GM12878 (cell line): ENCODE measurements at regions not wholly inside any gene's neighbourhood (a gene's known extent, or its start where the extent isn't known, plus 50 kb on each side); places are given as distances from the start of the nearest gene placed in this dataset.

ENCODE experiments used
- ATAC-seq: fragments of 200-7000 bp; cut with Tn5 transposase; 3 replicates; pipeline ENCODE4 v1.9.1; 2020; ENCODE audit warnings: mild to moderate bottlenecking, moderate library complexity
- BruUV-seq: library from RNA; stranded (reverse); fragments of 400-500 nt; replicated peaks from 2 replicates; lab custom pipeline; 2021; lab: Mats Ljungman, UMichigan
- CTCF ChIA-PET: fragments of 300-600 bp; sonication (Branson Sonifier 250); formaldehyde crosslinking; extraction: SDS; loops from one replicate; lab custom pipeline; 2021; ENCODE audit warnings: inconsistent platforms; lab: Yijun Ruan, JAX
- POLR2A ChIA-PET: fragments of 350-600 bp; formaldehyde crosslinking; extraction: SDS; loops from one replicate; lab custom pipeline; 2021; ENCODE audit warnings: inconsistent platforms; lab: Charles Lee
- RAD21 ChIA-PET: fragments of 300-600 bp; sonication (Branson Sonifier 250); formaldehyde crosslinking; loops from one replicate; lab custom pipeline; 2023; ENCODE audit warnings: antibody characterized with exemption; ENCODE audit not compliant: unreplicated experiment; lab: Charles Lee
- SMC1A ChIA-PET: fragments of 300-600 bp; sonication (Branson Sonifier 250); formaldehyde crosslinking; loops from one replicate; lab custom pipeline; 2023; ENCODE audit not compliant: unreplicated experiment, uncharacterized antibody; lab: Charles Lee
- DNase-seq: peaks from one replicate; pipeline ENCODE4 v3.0.0-alpha.2; 2011; ENCODE audit warnings: low read depth, low spot score
- FAIRE-seq: peaks from 3 replicates; lab custom pipeline; 2011; peaks lifted over from hg19 to GRCh38; lab: Jason Lieb, UNC
- H2AFZ ChIP-seq: 2 replicates; pipeline ENCODE4 v1.6.0; 2011; ENCODE audit warnings: low read depth, low read length, control low read depth; ENCODE audit not compliant: control insufficient read depth
- H3K27ac ChIP-seq: 2 replicates; pipeline ENCODE4 v1.5.1; 2011; ENCODE audit warnings: control low read depth; ENCODE audit not compliant: control insufficient read depth, insufficient read depth
- H3K27me3 ChIP-seq, 2 experiments: replicated peaks in 1 of 2; 2 replicates each; pipeline versions ENCODE4 v1.6.0 to v1.6.1; 2011; ENCODE audit warnings: low read length in 1 of 2; ENCODE audit not compliant: control insufficient read depth in 2 of 2, insufficient read depth in 2 of 2
- H3K36me3 ChIP-seq, 2 experiments: 2 replicates each; pipeline ENCODE4 v1.5.1; 2011; ENCODE audit warnings: low read length in 1 of 2; ENCODE audit not compliant: control insufficient read depth in 2 of 2, insufficient read depth in 2 of 2
- H3K4me1 ChIP-seq: 2 replicates; pipeline ENCODE4 v1.6.1; 2011; ENCODE audit warnings: mild to moderate bottlenecking, low read length, moderate library complexity, mixed read lengths; ENCODE audit not compliant: control insufficient read depth, insufficient read depth
- H3K4me2 ChIP-seq: 2 replicates; pipeline ENCODE4 v1.6.0; 2011; ENCODE audit warnings: control low read depth; ENCODE audit not compliant: control insufficient read depth, insufficient read depth
- H3K4me3 ChIP-seq: fragments of 200-600 bp; sonication (generic); 2 replicates; pipeline ENCODE4 v1.5.1; 2016
- H3K79me2 ChIP-seq: 2 replicates; pipeline ENCODE4 v1.6.0; 2011; ENCODE audit warnings: low read length; ENCODE audit not compliant: control insufficient read depth, insufficient read depth
- H3K9ac ChIP-seq: 2 replicates; pipeline ENCODE4 v1.8.0; 2011; ENCODE audit warnings: low read length, control low read depth, mixed read lengths; ENCODE audit not compliant: control insufficient read depth, insufficient read depth
- H3K9me3 ChIP-seq: replicated peaks from 3 replicates; pipeline ENCODE4 v1.5.1; 2011; ENCODE audit warnings: mild to moderate bottlenecking, low read length; ENCODE audit not compliant: control insufficient read depth, insufficient read depth
- H4K20me1 ChIP-seq: 2 replicates; pipeline ENCODE4 v1.6.0; 2011; ENCODE audit not compliant: control insufficient read depth, insufficient read depth
- ASH2L ChIP-seq: fragments of 300-600, 200-600 bp; sonication (generic); IDR thresholded peaks from 2 replicates; pipeline ENCODE4 v1.6.1; 2017; ENCODE audit warnings: low read depth, mild to moderate bottlenecking, borderline replicate concordance
- E4F1 ChIP-seq: fragments of 450-650 bp; IDR thresholded peaks from 2 replicates; pipeline ENCODE4 v1.6.1; 2018; ENCODE audit warnings: borderline replicate concordance, mild to moderate bottlenecking; ENCODE audit not compliant: partially characterized antibody
- IKZF2 ChIP-seq, 2 experiments: fragments of 450-650 bp; IDR thresholded peaks; 2 replicates each; pipeline ENCODE4 v1.6.1; 2017; ENCODE audit warnings: mild to moderate bottlenecking in 2 of 2, moderate library complexity in 2 of 2
- JUNB ChIP-seq: IDR thresholded peaks from 2 replicates; pipeline ENCODE4 v1.6.1; 2016; ENCODE audit warnings: antibody characterized with exemption, mild to moderate bottlenecking
- POLR2A ChIP-seq: IDR thresholded peaks from 2 replicates; pipeline ENCODE4 v1.6.1; 2011; ENCODE audit warnings: low read depth, mild to moderate bottlenecking, low read length
- RELB ChIP-seq: fragments of 450-650 bp; IDR thresholded peaks from 2 replicates; pipeline ENCODE4 v1.6.1; 2017; ENCODE audit warnings: low read depth, mild to moderate bottlenecking, moderate library complexity
- WGBS: methylation state at CpG from one replicate; pipeline ENCODE4 v1.1.6; 2016; ENCODE audit warnings: low lambda C conversion rate; ENCODE audit not compliant: insufficient replicate concordance, insufficient coverage; ENCODE audit errors: missing lambda C conversion rate; 5-methylcytosine and 5-hydroxymethylcytosine counted together
- in situ Hi-C: fragments of 300-500 bp; cut with MboI; formaldehyde crosslinking; loops from 9 replicates; pipeline ENCODE4 v1.14.3; 2018; ENCODE audit warnings: mixed read lengths
- intact Hi-C: fragments of 100-400 bp; cut with micrococcal nuclease; formaldehyde crosslinking; loops from one replicate; pipeline ENCODE4 v1.14.2; 2022; ENCODE audit not compliant: unreplicated experiment

- no peak overlapping the region for H3K4me3 ChIP-seq
- SMC1A ChIA-PET, result interaction anchor here (0.6 to 3.7 kb wide), 7 partner anchors 16 to 258 kb away, joined by 3 to 18 read pairs (median 4); no protein-coding TSS in a partner anchor
- DNase-seq (no peak), FAIRE-seq (no peak), ATAC-seq (peak; percentile 31)
- POLR2A ChIA-PET, result no interaction called here
- intact Hi-C loops, result no loop called here
- H2AFZ ChIP-seq, result peak overlapping the region; percentile 61
- 37% methylated on average over 16 of the region's 16 CpGs for WGBS
- H3K27me3 ChIP-seq, result no peaks in the 10 kb centered on the region; a peak in 1 of 4 replicates
- H3K4me2 ChIP-seq, result peak overlapping the region; percentile 28
- TF ChIP-seq E4F1, result no peak
- 0 out of 2 replicates have a peak, but pooled peaks have one; percentile 19 for TF ChIP-seq RELB
- peak; percentile 31 to 34; a peak in 2 of 4 replicates for TF ChIP-seq IKZF2 (IDR thresholded peaks at IDR 0.05)
- TF ChIP-seq POLR2A, result no peak
- TF ChIP-seq ASH2L, result no peak
- TF ChIP-seq JUNB, result peak; percentile 47
- peaks cover 20% of the 10 kb centered on the region for H3K4me1 ChIP-seq
- no TSS peak for BruUV-seq
- CTCF ChIA-PET, result interaction anchor here (0.6 to 7.0 kb wide), 10 partner anchors 16 to 246 kb away, joined by 3 to 81 read pairs (median 5); no protein-coding TSS in a partner anchor
- H3K36me3 ChIP-seq, result no peaks in the 10 kb centered on the region
- H3K9ac ChIP-seq, result no peak overlapping the region
- no peaks in the 10 kb centered on the region for H4K20me1 ChIP-seq
- H3K9me3 ChIP-seq, result no peaks in the 10 kb centered on the region
- no peaks in the 10 kb centered on the region for H3K79me2 ChIP-seq
- RAD21 ChIA-PET, result interaction anchor here (0.9 to 3.9 kb wide), 2 partner anchors 128 to 135 kb away, joined by 3 to 36 read pairs; no protein-coding TSS in a partner anchor
- no peak overlapping the region for H3K27ac ChIP-seq
- in situ Hi-C loops, result no loop called here
Measured at GRCh38 chr11:13207665-13208594, 69.7 kb upstream of the BMAL1 start.
